GM12891 (cell line): ENCODE measurements at regions not wholly inside any gene's neighbourhood (a gene's known extent, or its start where the extent isn't known, plus 50 kb on each side); places are given as distances from the start of the nearest gene placed in this dataset.

Experiments used
- POLR2A ChIP-seq: IDR thresholded peaks from 2 replicates; pipeline ENCODE4 v1.6.1; 2011; ENCODE audit warnings: low read depth, low read length, control low read depth
- POLR2AphosphoS5 ChIP-seq: IDR thresholded peaks from 2 replicates; pipeline ENCODE4 v1.6.1; 2011; ENCODE audit warnings: low read depth, low read length, control low read depth
- POU2F2 ChIP-seq: IDR thresholded peaks from 2 replicates; pipeline ENCODE4 v1.6.1; 2011; ENCODE audit warnings: low read depth, mild to moderate bottlenecking, control low read depth, low read length, moderate library complexity
- SPI1 ChIP-seq: IDR thresholded peaks from 2 replicates; pipeline ENCODE4 v1.6.1; 2011; ENCODE audit warnings: low read depth, low read length, control low read depth
- TAF1 ChIP-seq: IDR thresholded peaks from 2 replicates; pipeline ENCODE4 v1.6.1; 2011; ENCODE audit warnings: low read depth, low read length, control low read depth

GRCh38 chr5:143638654-143639053 lies 173.3 kb upstream of the HMHB1 start:
- TF ChIP-seq TAF1 (no peak), POLR2AphosphoS5 (no peak), POLR2A (no peak), SPI1 (no peak), POU2F2 (no peak)
